Type B pancreatic cell (in vitro differentiated cells): ENCODE measurements at regions not wholly inside any gene's neighbourhood (a gene's known extent, or its start where the extent isn't known, plus 50 kb on each side); places are given as distances from the start of the nearest gene placed in this dataset.
"Not testable (repeated sequence)": the region's sequence is repeated elsewhere in the genome, so short reads cannot be mapped to it uniquely, and the experiment has no call there.

Experiments
- DNase-seq: peaks from one replicate; pipeline ENCODE4 v3.0.0; 2021; ENCODE audit warnings: mixed read lengths; ENCODE audit not compliant: unreplicated experiment; ENCODE audit errors: extremely low spot score
- H3K27ac Mint-ChIP-seq: 2 replicates; pipeline ENCODE4 v1.8.0; 2021; ENCODE audit warnings: mild to moderate bottlenecking, mixed read lengths
- H3K27me3 Mint-ChIP-seq: 2 replicates; pipeline ENCODE4 v1.8.0; 2021; ENCODE audit warnings: mixed read lengths
- H3K36me3 Mint-ChIP-seq: 2 replicates; pipeline ENCODE4 v1.8.0; 2021; ENCODE audit warnings: mixed read lengths
- H3K4me1 Mint-ChIP-seq: one replicate; pipeline ENCODE4 v1.8.0; 2021; ENCODE audit warnings: mixed read lengths; ENCODE audit not compliant: unreplicated experiment
- H3K4me3 Mint-ChIP-seq: 2 replicates; pipeline ENCODE4 v1.8.0; 2021; ENCODE audit warnings: mild to moderate bottlenecking, mixed read lengths
- H3K9me3 Mint-ChIP-seq: 2 replicates; pipeline ENCODE4 v1.8.0; 2021; ENCODE audit warnings: mixed read lengths
- TF ChIP-seq, protein P1 (sequence below): fragments of 200-600 bp; sonication (generic); conservative IDR thresholded peaks from 2 replicates; pipeline ENCODE4 v1.5.0; 2021; ENCODE audit warnings: antibody characterized with exemption, mild to moderate bottlenecking

GRCh38 chr17:52965856-52966255 is 807.3 kb upstream of the CA10 start:
- Mint-ChIP-seq H3K36me3 (no peaks in the 10 kb centered on the region), H3K9me3 (peaks cover 4% of the 10 kb centered on the region), H3K4me3 (no peak overlapping the region), H3K27me3 (peaks cover 3% of the 10 kb centered on the region), H3K27ac (no peak overlapping the region), H3K4me1 (no peaks in the 10 kb centered on the region)
- TF ChIP-seq, protein P1, sequence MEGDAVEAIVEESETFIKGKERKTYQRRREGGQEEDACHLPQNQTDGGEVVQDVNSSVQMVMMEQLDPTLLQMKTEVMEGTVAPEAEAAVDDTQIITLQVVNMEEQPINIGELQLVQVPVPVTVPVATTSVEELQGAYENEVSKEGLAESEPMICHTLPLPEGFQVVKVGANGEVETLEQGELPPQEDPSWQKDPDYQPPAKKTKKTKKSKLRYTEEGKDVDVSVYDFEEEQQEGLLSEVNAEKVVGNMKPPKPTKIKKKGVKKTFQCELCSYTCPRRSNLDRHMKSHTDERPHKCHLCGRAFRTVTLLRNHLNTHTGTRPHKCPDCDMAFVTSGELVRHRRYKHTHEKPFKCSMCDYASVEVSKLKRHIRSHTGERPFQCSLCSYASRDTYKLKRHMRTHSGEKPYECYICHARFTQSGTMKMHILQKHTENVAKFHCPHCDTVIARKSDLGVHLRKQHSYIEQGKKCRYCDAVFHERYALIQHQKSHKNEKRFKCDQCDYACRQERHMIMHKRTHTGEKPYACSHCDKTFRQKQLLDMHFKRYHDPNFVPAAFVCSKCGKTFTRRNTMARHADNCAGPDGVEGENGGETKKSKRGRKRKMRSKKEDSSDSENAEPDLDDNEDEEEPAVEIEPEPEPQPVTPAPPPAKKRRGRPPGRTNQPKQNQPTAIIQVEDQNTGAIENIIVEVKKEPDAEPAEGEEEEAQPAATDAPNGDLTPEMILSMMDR = no peak
- no peak for DNase-seq

DNA sequence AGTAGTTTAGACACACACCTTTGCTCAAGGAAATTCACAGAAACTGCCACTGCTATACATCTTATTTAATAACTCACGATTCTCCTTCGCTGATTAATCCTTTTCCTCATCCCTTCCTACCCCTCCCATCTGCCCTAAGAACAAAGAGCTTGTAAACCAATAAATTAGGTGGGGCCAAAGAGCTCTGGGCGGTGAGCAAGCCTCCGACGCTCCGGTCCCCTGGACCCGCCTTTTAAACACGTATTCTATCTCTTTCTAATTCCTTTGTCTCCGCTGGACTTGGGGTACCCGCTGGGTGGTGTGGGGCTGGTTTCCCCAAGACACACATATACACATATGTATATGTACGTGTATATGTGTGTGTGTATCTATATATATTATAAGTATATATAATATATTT is 803.2 kb upstream of the CA10 start:
- not testable (repeated sequence) for H3K27me3 Mint-ChIP-seq, H3K4me3 Mint-ChIP-seq, H3K9me3 Mint-ChIP-seq, H3K4me1 Mint-ChIP-seq, H3K27ac Mint-ChIP-seq, DNase-seq, H3K36me3 Mint-ChIP-seq

GRCh38 chr17:52957411-52957810 is 798.9 kb upstream of the CA10 start:
- H3K27ac Mint-ChIP-seq = no peak overlapping the region
- H3K27me3 Mint-ChIP-seq = no peaks in the 10 kb centered on the region
- H3K36me3 Mint-ChIP-seq = no peaks in the 10 kb centered on the region
- H3K4me3 Mint-ChIP-seq = no peak overlapping the region
- no peak for DNase-seq
- H3K9me3 Mint-ChIP-seq = no peaks in the 10 kb centered on the region
- no peaks in the 10 kb centered on the region for H3K4me1 Mint-ChIP-seq
- TF ChIP-seq, protein P1 = no peak

- no peak for DNase-seq
- Mint-ChIP-seq H3K4me3 (no peak overlapping the region), H3K27me3 (no peaks in the 10 kb centered on the region), H3K27ac (no peak overlapping the region), H3K9me3 (no peaks in the 10 kb centered on the region), H3K36me3 (no peaks in the 10 kb centered on the region), H3K4me1 (no peaks in the 10 kb centered on the region)
- TF ChIP-seq, protein P1 = no peak
These were observed 788.9 kb upstream of the CA10 start for GRCh38 chr17:52947418-52947817.

DNA sequence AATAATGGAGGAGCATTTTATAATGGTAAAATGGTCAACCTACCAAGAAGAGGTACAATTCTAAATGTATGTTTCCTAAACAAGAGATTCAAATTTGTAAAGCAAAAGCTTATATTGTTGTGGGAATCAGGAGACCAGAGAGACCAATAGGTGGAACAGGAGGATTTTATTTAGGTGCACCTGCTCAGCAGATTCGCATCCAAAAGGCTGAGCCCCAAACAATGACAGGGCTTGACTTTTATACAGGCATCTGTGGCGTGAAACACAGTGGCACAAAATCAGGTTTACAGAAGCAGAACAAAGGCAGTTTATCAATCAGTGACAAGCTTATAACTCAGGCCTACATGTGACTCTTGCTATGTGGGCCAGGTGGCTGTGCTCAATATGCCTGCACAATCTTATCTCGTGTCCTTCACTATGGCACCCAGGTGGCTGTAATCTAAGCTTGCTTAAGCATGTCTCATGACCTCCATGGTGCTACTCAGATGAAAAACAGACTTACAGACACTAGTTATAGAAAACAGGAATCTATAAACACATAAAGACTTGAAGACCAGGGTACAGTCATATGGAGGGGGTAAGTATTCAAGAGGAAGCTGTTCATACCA is 780.2 kb upstream of the CA10 start:
- H3K27ac Mint-ChIP-seq = no peak overlapping the region
- peaks cover 13% of the 10 kb centered on the region for H3K9me3 Mint-ChIP-seq
- TF ChIP-seq, protein P1 = no peak
- DNase-seq = no peak
- peaks cover 4% of the 10 kb centered on the region for H3K36me3 Mint-ChIP-seq
- no peak overlapping the region for H3K4me3 Mint-ChIP-seq
- H3K4me1 Mint-ChIP-seq = no peaks in the 10 kb centered on the region
- H3K27me3 Mint-ChIP-seq = no peaks in the 10 kb centered on the region

- no peaks in the 10 kb centered on the region for H3K9me3 Mint-ChIP-seq
- no peaks in the 10 kb centered on the region for H3K27me3 Mint-ChIP-seq
- TF ChIP-seq, protein P1 = no peak
These were observed 772.1 kb upstream of the CA10 start for GRCh38 chr17:52930581-52930980.

More at GRCh38 chr17:52930581-52930980, 772.1 kb upstream of the CA10 start:
- DNase-seq = no peak
- no peak overlapping the region for H3K4me3 Mint-ChIP-seq
- no peak overlapping the region for H3K27ac Mint-ChIP-seq
- no peaks in the 10 kb centered on the region for H3K4me1 Mint-ChIP-seq
- no peaks in the 10 kb centered on the region for H3K36me3 Mint-ChIP-seq
